ENCODE measurements at regions not wholly inside any gene's neighbourhood (a gene's known extent, or its start where the extent isn't known, plus 50 kb on each side); places are given as distances from the start of the nearest gene placed in this dataset.

DNA sequence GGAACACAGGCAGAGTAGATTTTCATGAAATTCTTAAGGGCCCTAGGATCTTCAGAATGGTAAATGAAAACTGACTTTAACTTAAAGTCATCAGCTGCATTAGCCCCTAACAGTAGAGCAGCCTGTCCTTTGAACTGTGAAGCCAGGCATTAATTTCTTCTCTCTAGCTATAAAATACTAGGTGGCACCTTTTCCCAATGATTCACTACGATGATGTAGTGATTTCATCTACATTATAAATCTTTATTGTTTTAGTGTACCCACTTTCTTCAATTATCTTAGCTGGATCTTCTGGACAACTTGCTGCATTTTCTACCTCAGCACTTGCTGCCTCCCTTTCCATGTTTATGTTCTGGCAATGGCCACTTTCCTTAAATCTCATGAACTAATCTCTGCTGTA lies 290.5 kb downstream of the NOL4 start:
- TF ChIP-seq, protein P1, sequence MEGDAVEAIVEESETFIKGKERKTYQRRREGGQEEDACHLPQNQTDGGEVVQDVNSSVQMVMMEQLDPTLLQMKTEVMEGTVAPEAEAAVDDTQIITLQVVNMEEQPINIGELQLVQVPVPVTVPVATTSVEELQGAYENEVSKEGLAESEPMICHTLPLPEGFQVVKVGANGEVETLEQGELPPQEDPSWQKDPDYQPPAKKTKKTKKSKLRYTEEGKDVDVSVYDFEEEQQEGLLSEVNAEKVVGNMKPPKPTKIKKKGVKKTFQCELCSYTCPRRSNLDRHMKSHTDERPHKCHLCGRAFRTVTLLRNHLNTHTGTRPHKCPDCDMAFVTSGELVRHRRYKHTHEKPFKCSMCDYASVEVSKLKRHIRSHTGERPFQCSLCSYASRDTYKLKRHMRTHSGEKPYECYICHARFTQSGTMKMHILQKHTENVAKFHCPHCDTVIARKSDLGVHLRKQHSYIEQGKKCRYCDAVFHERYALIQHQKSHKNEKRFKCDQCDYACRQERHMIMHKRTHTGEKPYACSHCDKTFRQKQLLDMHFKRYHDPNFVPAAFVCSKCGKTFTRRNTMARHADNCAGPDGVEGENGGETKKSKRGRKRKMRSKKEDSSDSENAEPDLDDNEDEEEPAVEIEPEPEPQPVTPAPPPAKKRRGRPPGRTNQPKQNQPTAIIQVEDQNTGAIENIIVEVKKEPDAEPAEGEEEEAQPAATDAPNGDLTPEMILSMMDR (IDR thresholded peaks at IDR 0.05) = no peak
- no peak for TF ChIP-seq ZFX (IDR thresholded peaks at IDR 0.05; ENCODE audit: borderline replicate concordance)
